NCI-H146 (cell line): ENCODE measurements at regions not wholly inside any gene's neighbourhood (a gene's known extent, or its start where the extent isn't known, plus 50 kb on each side); places are given as distances from the start of the nearest gene placed in this dataset.
"Not testable (repeated sequence)": the region's sequence is repeated elsewhere in the genome, so short reads cannot be mapped to it uniquely, and the experiment has no call there.

Source experiments
- DNase-seq: peaks from one replicate; lab custom pipeline; 2025; lab: John Stamatoyannopoulos, UW

- no peak for DNase-seq
Measured at GRCh38 chr16:80258407-80258806, 282.4 kb upstream of the DYNLRB2 start.

- no peak for DNase-seq
Measured at GRCh38 chr16:80254970-80255369, 285.8 kb upstream of the DYNLRB2 start.

GRCh38 chr16:80253741-80254140 is 287.1 kb upstream of the DYNLRB2 start:
- no peak for DNase-seq

GRCh38 chr16:80250381-80250780 is 290.4 kb upstream of the DYNLRB2 start:
- no peak for DNase-seq

- DNase-seq, result not testable (repeated sequence)
Measured at GRCh38 chr16:80243303-80243702, 297.5 kb upstream of the DYNLRB2 start.

GRCh38 chr16:80242279-80242678 is 298.5 kb upstream of the DYNLRB2 start:
- not testable (repeated sequence) for DNase-seq

- DNase-seq, result no peak
Measured at GRCh38 chr16:80233097-80233835, 307.5 kb upstream of the DYNLRB2 start.

GRCh38 chr16:80231888-80232287 is 308.9 kb upstream of the DYNLRB2 start:
- DNase-seq, result no peak

- DNase-seq, result no peak
Measured at GRCh38 chr16:80231121-80231520, 309.7 kb upstream of the DYNLRB2 start.

- DNase-seq, result no peak
Measured at GRCh38 chr16:80230328-80231120, 310.3 kb upstream of the DYNLRB2 start.

GRCh38 chr16:80226499-80226898 is 314.3 kb upstream of the DYNLRB2 start:
- no peak for DNase-seq

- DNase-seq, result no peak
Measured at GRCh38 chr16:80210787-80211186, 330.0 kb upstream of the DYNLRB2 start.

GRCh38 chr16:80208743-80209142 is 332.1 kb upstream of the DYNLRB2 start:
- DNase-seq, result no peak

- no peak for DNase-seq
Measured at GRCh38 chr16:80208015-80208414, 332.8 kb upstream of the DYNLRB2 start.

- no peak for DNase-seq
Measured at GRCh38 chr16:80203821-80204220, 337.0 kb upstream of the DYNLRB2 start.

- DNase-seq, result no peak
Measured at GRCh38 chr16:80202831-80203413, 337.9 kb upstream of the DYNLRB2 start.

- DNase-seq, result no peak
Measured at GRCh38 chr16:80200079-80200478, 340.7 kb upstream of the DYNLRB2 start.

GRCh38 chr16:80199614-80200013 is 341.2 kb upstream of the DYNLRB2 start:
- DNase-seq, result no peak

GRCh38 chr16:80198311-80199299 is 342.2 kb upstream of the DYNLRB2 start:
- no peak for DNase-seq

- no peak for DNase-seq
Measured at GRCh38 chr16:80197741-80198201, 343.0 kb upstream of the DYNLRB2 start.

GRCh38 chr16:80191928-80192327 is 348.9 kb upstream of the DYNLRB2 start:
- DNase-seq, result no peak
